Small intestine (tissue), 7 donors: ENCODE measurements at regions not wholly inside any gene's neighbourhood (a gene's known extent, or its start where the extent isn't known, plus 50 kb on each side); places are given as distances from the start of the nearest gene placed in this dataset.

Experiments
- DNase-seq, 2 donors: peaks; one replicate each; pipeline versions ENCODE4 v3.0.0 to v3.0.0-alpha.2; 2013
- FAIRE-seq: peaks from 2 replicates; lab custom pipeline; 2012; peaks lifted over from hg19 to GRCh38; lab: Jason Lieb, UNC
- H3K27ac ChIP-seq, 3 donors: one replicate each; pipeline ENCODE4 v1.5.1; 2013; ENCODE audit warnings: low read length in 2 of 3, mild to moderate bottlenecking in 2 of 3, control low read depth in 1 of 3, inconsistent platforms in 1 of 3, low read depth in 1 of 3, moderate library complexity in 1 of 3
- H3K27me3 ChIP-seq, 3 donors: one replicate each; pipeline ENCODE4 v1.6.1; 2013; ENCODE audit warnings: low read length in 3 of 3, inconsistent platforms in 1 of 3; ENCODE audit not compliant: control insufficient read depth in 3 of 3, insufficient read depth in 3 of 3
- H3K36me3 ChIP-seq, 3 donors: one replicate each; pipeline ENCODE4 v1.6.1; 2013; ENCODE audit warnings: low read length in 3 of 3, inconsistent platforms in 1 of 3, low read depth in 1 of 3, mild to moderate bottlenecking in 1 of 3, moderate library complexity in 1 of 3; ENCODE audit not compliant: control insufficient read depth in 3 of 3, insufficient read depth in 2 of 3
- H3K4me1 ChIP-seq, 3 donors: one replicate each; pipeline ENCODE4 v1.6.1; 2013; ENCODE audit warnings: low read length in 2 of 3, inconsistent platforms in 1 of 3, low read depth in 1 of 3, mild to moderate bottlenecking in 1 of 3, moderate library complexity in 1 of 3; ENCODE audit not compliant: control insufficient read depth in 3 of 3, insufficient read depth in 2 of 3
- H3K4me3 ChIP-seq, 3 donors: one replicate each; pipeline ENCODE4 v1.5.1; 2013; ENCODE audit warnings: low read length in 3 of 3, control low read depth in 1 of 3, inconsistent platforms in 1 of 3, low read depth in 1 of 3, mild to moderate bottlenecking in 1 of 3, moderate library complexity in 1 of 3
- H3K9me3 ChIP-seq, 2 donors: one replicate each; pipeline ENCODE4 v1.6.1; 2013; ENCODE audit warnings: low read depth in 1 of 2, low read length in 1 of 2; ENCODE audit not compliant: control insufficient read depth in 2 of 2, insufficient read depth in 1 of 2
- WGBS, 3 donors: extraction: QIAGEN DNeasy Blood & Tissue Kit; methylation state at CpG; one replicate each; pipeline ENCODE4 v1.1.7; 2013; 5-methylcytosine and 5-hydroxymethylcytosine counted together
- donor health status: healthy with polysubstance abuse.
- donor health status: control.
- donor health status: control.
- donor health status: Bipolar disorder and iron deficiency.
- donor health status: healthy.

GRCh38 chr3:78406396-78406795 is 1361.4 kb downstream of the ROBO1 start:
- H3K27ac ChIP-seq, result no peak overlapping the region
- 77 to 88% (median 83%) methylated on average over 2 of the region's 2 CpGs for WGBS, 3 donors
- H3K36me3 ChIP-seq, result no peaks in the 10 kb centered on the region
- H3K27me3 ChIP-seq, result no peaks in the 10 kb centered on the region
- no peaks in the 10 kb centered on the region for H3K9me3 ChIP-seq
- DNase-seq (no peak), FAIRE-seq (no peak)
- H3K4me3 ChIP-seq, result no peak overlapping the region
- H3K4me1 ChIP-seq, result no peaks in the 10 kb centered on the region

GRCh38 chr3:78410077-78410476 is 1357.7 kb downstream of the ROBO1 start:
- Histone ChIP-seq H3K9me3 (no peaks in the 10 kb centered on the region), H3K4me3 (no peak overlapping the region), H3K4me1 (no peaks in the 10 kb centered on the region), H3K36me3 (no peaks in the 10 kb centered on the region), H3K27me3 (no peaks in the 10 kb centered on the region), H3K27ac (no peak overlapping the region)
- 87 to 94% (median 89%) methylated on average over 2 of the region's 2 CpGs for WGBS, 3 donors
- FAIRE-seq (no peak), DNase-seq (no peak)

GRCh38 chr3:78414261-78414660 is 1353.5 kb downstream of the ROBO1 start:
- H3K4me1 ChIP-seq, result no peaks in the 10 kb centered on the region
- H3K27ac ChIP-seq, result no peak overlapping the region
- H3K36me3 ChIP-seq, result no peaks in the 10 kb centered on the region
- 58 to 78% (median 69%) methylated on average over 2 of the region's 2 CpGs for WGBS, 3 donors
- no peak overlapping the region for H3K4me3 ChIP-seq
- FAIRE-seq (no peak), DNase-seq (no peak)
- H3K27me3 ChIP-seq, result no peaks in the 10 kb centered on the region
- H3K9me3 ChIP-seq, result no peaks in the 10 kb centered on the region

- DNase-seq, result no peak
- H3K27ac ChIP-seq, result no peak overlapping the region
Observed at GRCh38 chr3:78420611-78421010, 1347.2 kb downstream of the ROBO1 start.

GRCh38 chr3:78421247-78421966 is 1346.4 kb downstream of the ROBO1 start:
- DNase-seq, result no peak
- 74 to 81% (median 79%) methylated on average over 7 of the region's 7 CpGs for WGBS, 3 donors
- FAIRE-seq, result no peak

More at GRCh38 chr3:78420611-78421010, 1347.2 kb downstream of the ROBO1 start:
- Histone ChIP-seq H3K4me1 (no peaks in the 10 kb centered on the region), H3K4me3 (no peak overlapping the region), H3K9me3 (no peaks in the 10 kb centered on the region), H3K36me3 (no peaks in the 10 kb centered on the region), H3K27me3 (no peaks in the 10 kb centered on the region)
- FAIRE-seq, result no peak

GRCh38 chr3:78424656-78425055 is 1343.1 kb downstream of the ROBO1 start:
- no peak for DNase-seq
- Histone ChIP-seq H3K36me3 (no peaks in the 10 kb centered on the region), H3K4me1 (no peaks in the 10 kb centered on the region), H3K4me3 (no peak overlapping the region), H3K9me3 (no peaks in the 10 kb centered on the region), H3K27me3 (no peaks in the 10 kb centered on the region), H3K27ac (no peak overlapping the region)
- WGBS, 3 donors, result 73 to 76% (median 74%) methylated on average over 1 of the region's 1 CpG
- FAIRE-seq, result no peak

More at GRCh38 chr3:78421247-78421966, 1346.4 kb downstream of the ROBO1 start:
- no peak overlapping the region for H3K27ac ChIP-seq
- no peak overlapping the region for H3K4me3 ChIP-seq
- no peaks in the 10 kb centered on the region for H3K27me3 ChIP-seq
- no peaks in the 10 kb centered on the region for H3K4me1 ChIP-seq
- H3K36me3 ChIP-seq, result no peaks in the 10 kb centered on the region
- no peaks in the 10 kb centered on the region for H3K9me3 ChIP-seq

GRCh38 chr3:78426454-78426853 is 1341.3 kb downstream of the ROBO1 start:
- Histone ChIP-seq H3K4me3 (no peak overlapping the region), H3K27ac (no peak overlapping the region), H3K4me1 (no peaks in the 10 kb centered on the region), H3K27me3 (no peaks in the 10 kb centered on the region), H3K36me3 (no peaks in the 10 kb centered on the region), H3K9me3 (no peaks in the 10 kb centered on the region)
- FAIRE-seq, result no peak
- no peak for DNase-seq
- 6 to 36% (median 18%) methylated on average over 1 of the region's 1 CpG for WGBS, 3 donors

GRCh38 chr3:78427303-78427702 is 1340.5 kb downstream of the ROBO1 start:
- Histone ChIP-seq H3K9me3 (no peaks in the 10 kb centered on the region), H3K27me3 (no peaks in the 10 kb centered on the region), H3K27ac (no peak overlapping the region), H3K4me3 (no peak overlapping the region), H3K4me1 (no peaks in the 10 kb centered on the region), H3K36me3 (no peaks in the 10 kb centered on the region)
- DNase-seq (no peak), FAIRE-seq (no peak)

GRCh38 chr3:78430741-78431140 is 1337.1 kb downstream of the ROBO1 start:
- 59 to 76% (median 59%) methylated on average over 1 of the region's 1 CpG for WGBS, 3 donors
- no peaks in the 10 kb centered on the region for H3K9me3 ChIP-seq
- no peak overlapping the region for H3K4me3 ChIP-seq
- H3K27ac ChIP-seq, result no peak overlapping the region
- H3K36me3 ChIP-seq, result no peaks in the 10 kb centered on the region
- H3K27me3 ChIP-seq, result no peaks in the 10 kb centered on the region
- no peak for FAIRE-seq
- no peak for DNase-seq
- H3K4me1 ChIP-seq, result no peaks in the 10 kb centered on the region
